T47D (cell line): ENCODE measurements at regions not wholly inside any gene's neighbourhood (a gene's known extent, or its start where the extent isn't known, plus 50 kb on each side); places are given as distances from the start of the nearest gene placed in this dataset.

Source experiments
- DNase-seq, 2 experiments: peaks; one replicate each; pipeline versions ENCODE4 v3.0.0 to v3.0.0-alpha.2; 2011 to 2012; ENCODE audit warnings: low read depth in 1 of 2, low spot score in 1 of 2
- JUND ChIP-seq: IDR thresholded peaks from 2 replicates; pipeline ENCODE4 v1.6.1; 2012; ENCODE audit warnings: low read depth
- in situ Hi-C: cut with HindIII; loops from 2 replicates; pipeline ENCODE4 v1.10.0; 2016; ENCODE audit warnings: low sequenced_read_pairs, low pct_unique_long_range_greater_than_20kb

GRCh38 chr10:90175161-90175681 is 473.8 kb downstream of the KIF20B start:
- DNase-seq, result no peak
- in situ Hi-C loops, result no loop called here
- TF ChIP-seq JUND, result no peak

- no peak for TF ChIP-seq JUND
- DNase-seq, result no peak
- in situ Hi-C loops, result no loop called here
Observed at GRCh38 chr10:90179696-90180407, 478.5 kb downstream of the KIF20B start.

GRCh38 chr10:90180886-90181691 is 479.7 kb downstream of the KIF20B start:
- DNase-seq, result no peak
- TF ChIP-seq JUND, result no peak
- in situ Hi-C loops, result no loop called here

- in situ Hi-C loops, result no loop called here
- no peak for TF ChIP-seq JUND
- no peak for DNase-seq
Observed at GRCh38 chr10:90192825-90193224, 491.4 kb downstream of the KIF20B start.

- in situ Hi-C loops, result no loop called here
- no peak for TF ChIP-seq JUND
- DNase-seq, result no peak
Observed at GRCh38 chr10:90193240-90193985, 492.0 kb downstream of the KIF20B start.

GRCh38 chr10:90195288-90195840 is 494.0 kb downstream of the KIF20B start:
- TF ChIP-seq JUND, result no peak
- DNase-seq, result no peak
- in situ Hi-C loops, result no loop called here

- in situ Hi-C loops, result no loop called here
- DNase-seq, result no peak
- no peak for TF ChIP-seq JUND
Observed at GRCh38 chr10:90197766-90198165, 496.4 kb downstream of the KIF20B start.

GRCh38 chr10:90199093-90199492 is 497.7 kb downstream of the KIF20B start:
- TF ChIP-seq JUND, result no peak
- no peak for DNase-seq
- in situ Hi-C loops, result no loop called here

GRCh38 chr10:90199513-90199912 is 498.1 kb downstream of the KIF20B start:
- in situ Hi-C loops, result no loop called here
- no peak for DNase-seq
- TF ChIP-seq JUND, result no peak

- DNase-seq, result peak in 1 of 2 experiments; percentile 23
- peak; percentile 29; the same call in 1 of the 2 replicates for TF ChIP-seq JUND
- in situ Hi-C loops, result no loop called here
Observed at GRCh38 chr10:90204131-90204955, 503.0 kb downstream of the KIF20B start.

- no peak for TF ChIP-seq JUND
- in situ Hi-C loops, result no loop called here
- peak in 1 of 2 experiments; percentile 20 for DNase-seq
Observed at GRCh38 chr10:90204956-90205314, 503.5 kb downstream of the KIF20B start.

- DNase-seq, result peak in 1 of 2 experiments; percentile 6
- in situ Hi-C loops, result no loop called here
- TF ChIP-seq JUND, result peak; percentile 58; the same call in 1 of the 2 replicates
Observed at GRCh38 chr10:90205340-90205739, 503.9 kb downstream of the KIF20B start.
